HepG2 (cell line): ENCODE measurements at regions not wholly inside any gene's neighbourhood (a gene's known extent, or its start where the extent isn't known, plus 50 kb on each side); places are given as distances from the start of the nearest gene placed in this dataset.

Source experiments
- ATAC-seq: fragments of 200-7000 bp; cut with Tn5 transposase; 3 replicates; pipeline ENCODE4 v1.9.1; 2020; ENCODE audit warnings: mild to moderate bottlenecking, moderate library complexity
- BruUV-seq: library from RNA; stranded (reverse); fragments of 400-500 nt; replicated peaks from 2 replicates; lab custom pipeline; 2021; lab: Mats Ljungman, UMichigan
- CTCF ChIA-PET: fragments of 300-600 bp; formaldehyde crosslinking; extraction: SDS; loops from one replicate; lab custom pipeline; 2021; ENCODE audit warnings: low total read pairs, inconsistent platforms, low intra/inter-chr PET ratio; lab: Yijun Ruan, JAX
- POLR2A ChIA-PET: fragments of 350-600 bp; sonication (Branson Sonifier 250); formaldehyde crosslinking; loops from one replicate; lab custom pipeline; 2020; ENCODE audit warnings: antibody characterized with exemption, inconsistent platforms; lab: Yijun Ruan, JAX
- DNase-seq: peaks from one replicate; pipeline ENCODE4 v3.0.0-alpha.2; 2015; ENCODE audit warnings: low spot score
- FAIRE-seq: peaks from 3 replicates; lab custom pipeline; 2011; peaks lifted over from hg19 to GRCh38; lab: Jason Lieb, UNC
- H2AFZ ChIP-seq: one replicate; pipeline ENCODE4 v1.6.1; 2011; ENCODE audit warnings: low read length, inconsistent platforms
- H3K27ac ChIP-seq: fragments of 300-600 bp; 3 replicates; pipeline ENCODE4 v1.8.0; 2011; ENCODE audit warnings: mixed run types, mild to moderate bottlenecking, mixed read lengths, low read length, inconsistent platforms; ENCODE audit not compliant: insufficient read depth; ENCODE audit errors: extremely low read length
- H3K27me3 ChIP-seq, 2 experiments: fragments of 200-600 bp in 1 of 2; 2 replicates in 1 of 2; 3 replicates in 1 of 2; pipeline versions ENCODE4 v1.6.0 to v1.8.0; 2011; ENCODE audit warnings: low read length in 2 of 2, mild to moderate bottlenecking in 2 of 2, moderate library complexity in 2 of 2, inconsistent platforms in 1 of 2; ENCODE audit not compliant: insufficient read depth in 2 of 2, control insufficient read depth in 1 of 2
- H3K36me3 ChIP-seq, 2 experiments: fragments of 200-600 bp in 1 of 2; replicated peaks in 1 of 2; 2 replicates in 1 of 2; 3 replicates in 1 of 2; pipeline versions ENCODE4 v1.5.1 to v1.8.0; 2011; ENCODE audit warnings: low read length in 2 of 2, inconsistent platforms in 1 of 2; ENCODE audit not compliant: insufficient read depth in 2 of 2, control insufficient read depth in 1 of 2
- H3K4me1 ChIP-seq: 2 replicates; pipeline ENCODE4 v1.5.1; 2012; ENCODE audit warnings: low read length, inconsistent platforms; ENCODE audit not compliant: insufficient read depth
- H3K4me2 ChIP-seq: 2 replicates; pipeline ENCODE4 v1.6.0; 2011; ENCODE audit warnings: low read depth, low read length, inconsistent platforms
- H3K4me3 ChIP-seq, 3 experiments: fragments of 200-600 bp in 1 of 3; sonication (generic), shearing (Covaris generic) in 1 of 3; replicated peaks in 1 of 3; 2 replicates each; pipeline ENCODE4 v1.5.1; 2011 to 2016; ENCODE audit warnings: low read length in 3 of 3, inconsistent platforms in 2 of 3, low read depth in 2 of 3, mild to moderate bottlenecking in 2 of 3, control low read depth in 1 of 3, mixed read lengths in 1 of 3; ENCODE audit not compliant: insufficient read depth in 1 of 3
- H3K79me2 ChIP-seq: one replicate; pipeline ENCODE4 v1.6.1; 2011; ENCODE audit warnings: low read length, inconsistent platforms; ENCODE audit not compliant: insufficient read depth
- H3K9ac ChIP-seq: 2 replicates; pipeline ENCODE4 v1.6.0; 2011; ENCODE audit warnings: mild to moderate bottlenecking, low read depth, low read length, inconsistent platforms; ENCODE audit not compliant: insufficient read depth
- H3K9me3 ChIP-seq: 2 replicates; pipeline ENCODE4 v1.5.1; 2012; ENCODE audit warnings: mild to moderate bottlenecking, low read length
- H4K20me1 ChIP-seq: 2 replicates; pipeline ENCODE4 v1.6.0; 2011; ENCODE audit warnings: inconsistent platforms, mild to moderate bottlenecking, low read length, moderate library complexity; ENCODE audit not compliant: insufficient read depth
- GPN1 ChIP-seq: sonication (generic); formaldehyde crosslinking; IDR thresholded peaks from 2 replicates; pipeline ENCODE4 v1.5.1; 2020; ENCODE audit warnings: missing genetic modification reagents, borderline replicate concordance
- HNF4G ChIP-seq, 2 experiments: sonication (generic) in 1 of 2; formaldehyde crosslinking in 1 of 2; IDR thresholded peaks; 2 replicates each; pipeline versions ENCODE4 v1.4.0 to v1.6.1; 2011 to 2020; ENCODE audit warnings: borderline replicate concordance in 2 of 2, low read depth in 2 of 2, mild to moderate bottlenecking in 2 of 2, low read length in 1 of 2, missing genetic modification reagents in 1 of 2, moderate library complexity in 1 of 2
- MATR3 ChIP-seq: sonication (generic); formaldehyde crosslinking; IDR thresholded peaks from 2 replicates; pipeline ENCODE4 v1.4.0; 2020; ENCODE audit warnings: missing genetic modification reagents
- MXD4 ChIP-seq: IDR thresholded peaks from 2 replicates; pipeline ENCODE4 v1.6.1; 2016; ENCODE audit warnings: mild to moderate bottlenecking, missing biosample characterization, missing genetic modification reagents
- ONECUT2 ChIP-seq: sonication (generic); formaldehyde crosslinking; IDR thresholded peaks from 2 replicates; pipeline ENCODE4 v1.4.0; 2020; ENCODE audit warnings: missing genetic modification reagents
- RAD51 ChIP-seq: fragments of 450-650 bp; IDR thresholded peaks from 2 replicates; pipeline ENCODE4 v1.6.1; 2016; ENCODE audit warnings: borderline replicate concordance
- RBM22 ChIP-seq: fragments of 200-400 bp; formaldehyde crosslinking; optimal IDR thresholded peaks from 2 replicates; pipeline ENCODE3; 2017; ENCODE audit warnings: mild to moderate bottlenecking, low read length, moderate library complexity
- TCF7 ChIP-seq: sonication (generic); IDR thresholded peaks from 2 replicates; pipeline ENCODE4 v1.6.1; 2016; ENCODE audit warnings: antibody characterized with exemption, low read depth
- TEAD3 ChIP-seq: optimal IDR thresholded peaks from 2 replicates; pipeline ENCODE3; 2016; ENCODE audit warnings: borderline replicate concordance
- TEF ChIP-seq: sonication (generic); formaldehyde crosslinking; IDR thresholded peaks from 2 replicates; pipeline ENCODE4 v1.5.0; 2020; ENCODE audit warnings: missing genetic modification reagents
- TOE1 ChIP-seq: sonication (generic); formaldehyde crosslinking; IDR thresholded peaks from 2 replicates; pipeline ENCODE4 v1.4.0; 2020; ENCODE audit warnings: mild to moderate bottlenecking, missing genetic modification reagents
- ZNF143 ChIP-seq: sonication (generic); formaldehyde crosslinking; IDR thresholded peaks from 2 replicates; pipeline ENCODE4 v1.4.0; 2020; ENCODE audit warnings: missing genetic modification reagents
- ZNF260 ChIP-seq: sonication (generic); formaldehyde crosslinking; IDR thresholded peaks from 2 replicates; pipeline ENCODE4 v1.4.0; 2020; ENCODE audit warnings: missing genetic modification reagents, low read depth, mild to moderate bottlenecking, borderline replicate concordance
- ZNF3 ChIP-seq: IDR thresholded peaks from 2 replicates; pipeline ENCODE4 v1.7.0; 2017; ENCODE audit warnings: inconsistent platforms
- ZNF335 ChIP-seq: sonication (generic); formaldehyde crosslinking; IDR thresholded peaks from 2 replicates; pipeline ENCODE4 v1.4.0; 2020; ENCODE audit warnings: missing genetic modification reagents
- ZNF780A ChIP-seq: sonication (generic); formaldehyde crosslinking; IDR thresholded peaks from 2 replicates; pipeline ENCODE4 v1.8.0; 2022; ENCODE audit warnings: mild to moderate bottlenecking, missing genetic modification reagents, moderate library complexity
- ZNF839 ChIP-seq: sonication (generic); formaldehyde crosslinking; IDR thresholded peaks from 2 replicates; pipeline ENCODE4 v1.4.0; 2020; ENCODE audit warnings: missing genetic modification reagents, mild to moderate bottlenecking, borderline replicate concordance
- ZNF841 ChIP-seq: sonication (generic); formaldehyde crosslinking; IDR thresholded peaks from 2 replicates; pipeline ENCODE4 v1.8.1; 2023; ENCODE audit warnings: missing genetic modification reagents, borderline replicate concordance
- ZSCAN21 ChIP-seq: sonication (generic); formaldehyde crosslinking; IDR thresholded peaks from 2 replicates; pipeline ENCODE4 v1.8.0; 2022; ENCODE audit warnings: mild to moderate bottlenecking, missing genetic modification reagents, moderate library complexity, borderline replicate concordance
- WGBS: methylation state at CpG from one replicate; pipeline ENCODE4 v1.1.6; 2017; ENCODE audit warnings: low lambda C conversion rate; 5-methylcytosine and 5-hydroxymethylcytosine counted together
- in situ Hi-C: cut with HindIII; loops from 2 replicates; pipeline ENCODE4 v1.10.0; 2017; ENCODE audit warnings: low pct_unique_long_range_greater_than_20kb; ENCODE audit not compliant: extremely low pct_ligation_motif_present
- intact Hi-C: fragments of 100-400 bp; cut with micrococcal nuclease; formaldehyde crosslinking; loops from one replicate; pipeline ENCODE4 v1.10.0; 2022; ENCODE audit not compliant: unreplicated experiment

GRCh38 chr6:34627296-34627695 lies 69.3 kb downstream of the ILRUN start (continued):
- no peak for TF ChIP-seq TEF (CRISPR knock-in tag)
- TF ChIP-seq MXD4 (CRISPR knock-in tag), result no peak
- TF ChIP-seq ZNF841, result no peak
- no peak for TF ChIP-seq ZSCAN21
- TF ChIP-seq ZNF143 (CRISPR knock-in tag), result no peak
- no peak for TF ChIP-seq RAD51
- TF ChIP-seq ZNF839 (CRISPR knock-in tag), result no peak
- TF ChIP-seq TOE1 (CRISPR knock-in tag), result no peak
- TF ChIP-seq ZNF335, result no peak
- TF ChIP-seq GPN1 (CRISPR knock-in tag), result no peak
- no peak for TF ChIP-seq TCF7
- no peak for TF ChIP-seq MATR3 (CRISPR knock-in tag)

GRCh38 chr6:34618430-34619182 lies 62.5 kb upstream of the SPDEF start:
- in situ Hi-C loops, result loop anchor here (25.0 kb wide), 1 partner anchor 381 kb away; the partner anchor contains the start of genes HMGA1 and SMIM29
- TF ChIP-seq HNF4G (IDR thresholded peaks at IDR 0.05; ENCODE audit: borderline replicate concordance, low read depth, low read length) (0 out of 2 replicates have a peak, but pooled peaks have one; percentile 6), HNF4G (CRISPR knock-in tag; IDR thresholded peaks at IDR 0.05; ENCODE audit: borderline replicate concordance, low read depth) (no peak), ZNF3 (CRISPR knock-in tag) (no peak), RBM22 (peak; percentile 41), TEAD3 (CRISPR knock-in tag) (peak; percentile 55), ONECUT2 (peak; percentile 65), ZNF780A (0 out of 2 replicates have a peak, but pooled peaks have one; percentile 37), ZNF260 (CRISPR knock-in tag) (no peak)

More at GRCh38 chr6:34618430-34619182, 62.5 kb upstream of the SPDEF start:
- POLR2A ChIA-PET, result interaction anchor here (0.6 kb wide), 1 partner anchor 1193 kb away, joined by 4 read pairs; no protein-coding TSS in a partner anchor
- no peak overlapping the region for H3K9ac ChIP-seq
- peaks cover 20% of the 10 kb centered on the region for H3K79me2 ChIP-seq
- CTCF ChIA-PET, result no interaction called here
- intact Hi-C loops, result no loop called here
- H3K27me3 ChIP-seq, result no peaks in the 10 kb centered on the region
- DNase-seq, result peak; percentile 33
- peaks cover 22% of the 10 kb centered on the region for H3K4me1 ChIP-seq
- no peak overlapping the region for H3K4me2 ChIP-seq
- no peak overlapping the region for H3K27ac ChIP-seq
- no peak for FAIRE-seq
- peaks cover 6 to 35% of the 10 kb centered on the region in 2 experiments for H3K36me3 ChIP-seq
- peak; percentile 67 for ATAC-seq
- BruUV-seq, result no TSS peak
- WGBS, result 77% methylated on average over 5 of the region's 5 CpGs
- no peaks in the 10 kb centered on the region for H4K20me1 ChIP-seq
- H2AFZ ChIP-seq, result no peak overlapping the region
- no peak overlapping the region for H3K4me3 ChIP-seq
- H3K9me3 ChIP-seq, result no peaks in the 10 kb centered on the region
